ENCODE measurements at regions not wholly inside any gene's neighbourhood (a gene's known extent, or its start where the extent isn't known, plus 50 kb on each side); places are given as distances from the start of the nearest gene placed in this dataset.
A peak's percentile ranks its signal among the peaks of the same experiment; 100 is the strongest.

GRCh38 chr13:112217431-112217830 lies 150.5 kb downstream of the SOX1 start:
- WGBS (ENCODE audit: insufficient coverage) = 83% methylated on average over 7 of the region's 7 CpGs

DNA sequence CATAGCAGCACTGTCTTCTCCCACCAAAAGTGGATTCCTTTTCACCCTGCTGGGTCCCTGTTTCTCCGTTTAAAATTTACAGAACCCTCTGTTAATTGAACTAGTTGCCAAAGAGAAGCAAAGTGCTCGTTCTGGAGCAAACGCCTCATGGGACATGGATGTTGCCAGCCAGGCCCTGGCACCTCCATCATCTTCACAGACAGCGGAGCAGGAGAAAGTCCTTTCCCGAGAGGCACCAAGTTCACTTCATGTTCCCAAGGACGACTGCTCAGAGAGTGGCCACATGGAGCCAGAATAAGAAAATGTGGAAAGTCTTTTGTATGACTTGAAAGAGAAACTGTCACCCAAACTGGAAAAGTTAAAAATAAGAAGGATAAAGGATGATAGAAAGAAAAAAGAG lies 151.5 kb downstream of the SOX1 start:
- Histone ChIP-seq H2AFZ (ENCODE audit: insufficient read depth, low read depth, low read length, poor library complexity, severe bottlenecking) (no peak overlapping the region), H3K27ac (ENCODE audit: low read depth in 1 of 2, low read length in 2 of 2) (no peak overlapping the region), H3K9me3 (replicated peaks in 1 of 2; ENCODE audit: control insufficient read depth in 1 of 2, insufficient read depth in 1 of 2, low read length in 2 of 2) (peaks cover 0 to 3% of the 10 kb centered on the region in 2 donors), H3K36me3 (replicated peaks in 1 of 2; ENCODE audit: control insufficient read depth in 1 of 2, insufficient read depth in 2 of 2, low read length in 2 of 2) (no peaks in the 10 kb centered on the region), H3K4me2 (replicated peaks; ENCODE audit: extremely low read depth, low read length, poor library complexity, severe bottlenecking) (no peak overlapping the region), H3K27me3 (ENCODE audit: control insufficient read depth in 2 of 2, insufficient read depth in 2 of 2, low read length in 2 of 2) (no peaks in the 10 kb centered on the region), H3K4me1 (ENCODE audit: control insufficient read depth in 1 of 2, insufficient read depth in 2 of 2, low read length in 2 of 2) (no peaks in the 10 kb centered on the region), H4K20me1 (ENCODE audit: insufficient read depth, low read length) (no peaks in the 10 kb centered on the region), H3K9ac (ENCODE audit: insufficient read depth, low read length, poor library complexity, severe bottlenecking) (no peak overlapping the region), H3K4me3 (replicated peaks in 1 of 3; ENCODE audit: low read depth in 2 of 3, low read length in 3 of 3) (no peak overlapping the region), H3K79me2 (ENCODE audit: insufficient read depth, low read length) (no peaks in the 10 kb centered on the region)
- Mint-ChIP-seq H3K36me3 (no peaks in the 10 kb centered on the region), H3K27ac (no peak overlapping the region), H3K9me3 (peaks cover 0 to 3% (median 0%) of the 10 kb centered on the region in 7 donors), H3K4me1 (no peaks in the 10 kb centered on the region), H3K27me3 (ENCODE audit: low read depth in 3 of 3) (peaks cover 3 to 7% (median 4%) of the 10 kb centered on the region in 3 donors), H3K4me3 (no peak overlapping the region)
- TF ChIP-seq CTCF (IDR thresholded peaks at IDR 0.05) = no peak
- WGBS (ENCODE audit: insufficient coverage) = 77% methylated on average over 5 of the region's 6 CpGs
- intact Hi-C loops (cut with micrococcal nuclease) = no loop called here
- no peak for DNase-seq

More at GRCh38 chr13:112217431-112217830, 150.5 kb downstream of the SOX1 start:
- Histone ChIP-seq H3K9ac (ENCODE audit: insufficient read depth, low read length, poor library complexity, severe bottlenecking) (no peak overlapping the region), H3K4me3 (replicated peaks in 1 of 3; ENCODE audit: low read depth in 2 of 3, low read length in 3 of 3) (no peak overlapping the region), H3K27ac (ENCODE audit: low read depth in 1 of 2, low read length in 2 of 2) (no peak overlapping the region), H4K20me1 (ENCODE audit: insufficient read depth, low read length) (no peaks in the 10 kb centered on the region), H3K27me3 (ENCODE audit: control insufficient read depth in 2 of 2, insufficient read depth in 2 of 2, low read length in 2 of 2) (no peaks in the 10 kb centered on the region), H3K9me3 (replicated peaks in 1 of 2; ENCODE audit: control insufficient read depth in 1 of 2, insufficient read depth in 1 of 2, low read length in 2 of 2) (peaks cover 0 to 3% of the 10 kb centered on the region in 2 donors), H3K4me2 (replicated peaks; ENCODE audit: extremely low read depth, low read length, poor library complexity, severe bottlenecking) (no peak overlapping the region), H2AFZ (ENCODE audit: insufficient read depth, low read depth, low read length, poor library complexity, severe bottlenecking) (no peak overlapping the region), H3K4me1 (ENCODE audit: control insufficient read depth in 1 of 2, insufficient read depth in 2 of 2, low read length in 2 of 2) (no peaks in the 10 kb centered on the region), H3K79me2 (ENCODE audit: insufficient read depth, low read length) (no peaks in the 10 kb centered on the region), H3K36me3 (replicated peaks in 1 of 2; ENCODE audit: control insufficient read depth in 1 of 2, insufficient read depth in 2 of 2, low read length in 2 of 2) (no peaks in the 10 kb centered on the region)
- Mint-ChIP-seq H3K27ac (peak overlapping the region in 1 of 7 donors; percentile 13), H3K36me3 (no peaks in the 10 kb centered on the region), H3K9me3 (peaks cover 0 to 4% (median 0%) of the 10 kb centered on the region in 7 donors), H3K4me1 (no peaks in the 10 kb centered on the region), H3K4me3 (no peak overlapping the region), H3K27me3 (ENCODE audit: low read depth in 3 of 3) (peaks cover 3 to 7% (median 4%) of the 10 kb centered on the region in 3 donors)
- TF ChIP-seq CTCF (IDR thresholded peaks at IDR 0.05) = no peak
- intact Hi-C loops (cut with micrococcal nuclease) = no loop called here
- no peak for DNase-seq
